AML-193 (cell line): ENCODE measurements at regions not wholly inside any gene's neighbourhood (a gene's known extent, or its start where the extent isn't known, plus 50 kb on each side); places are given as distances from the start of the nearest gene placed in this dataset.

ENCODE experiments used
- DNase-seq, 2 experiments: peaks; one replicate each; lab custom pipeline; 2025; lab: John Stamatoyannopoulos, UW

- no peak for DNase-seq
These were observed 618.9 kb upstream of the IGFBP3 start for GRCh38 chr7:46539892-46540483.

GRCh38 chr7:46537191-46537905, 616.3 kb upstream of the IGFBP3 start:
- DNase-seq: no peak

GRCh38 chr7:46534664-46535588, 613.9 kb upstream of the IGFBP3 start:
- no peak for DNase-seq

- DNase-seq: no peak
These were observed 612.9 kb upstream of the IGFBP3 start for GRCh38 chr7:46533946-46534345.

GRCh38 chr7:46532571-46532970, 611.5 kb upstream of the IGFBP3 start:
- DNase-seq: no peak

- no peak for DNase-seq
These were observed 609.1 kb upstream of the IGFBP3 start for GRCh38 chr7:46530081-46530750.

GRCh38 chr7:46527360-46527759, 606.3 kb upstream of the IGFBP3 start:
- DNase-seq: no peak

- no peak for DNase-seq
These were observed 604.8 kb upstream of the IGFBP3 start for GRCh38 chr7:46525876-46526275.

GRCh38 chr7:46524350-46524749, 603.3 kb upstream of the IGFBP3 start:
- no peak for DNase-seq

GRCh38 chr7:46522354-46522906, 601.4 kb upstream of the IGFBP3 start:
- DNase-seq: no peak

- DNase-seq: no peak
These were observed 597.6 kb upstream of the IGFBP3 start for GRCh38 chr7:46518713-46519112.

GRCh38 chr7:46515844-46516590, 594.9 kb upstream of the IGFBP3 start:
- DNase-seq: no peak

- DNase-seq: no peak
These were observed 592.4 kb upstream of the IGFBP3 start for GRCh38 chr7:46513447-46513848.

GRCh38 chr7:46512891-46513413, 591.9 kb upstream of the IGFBP3 start:
- DNase-seq: no peak

- DNase-seq: no peak
These were observed 590.6 kb upstream of the IGFBP3 start for GRCh38 chr7:46511442-46512215.

- no peak for DNase-seq
These were observed 587.5 kb upstream of the IGFBP3 start for GRCh38 chr7:46508583-46508982.

GRCh38 chr7:46507560-46507959, 586.5 kb upstream of the IGFBP3 start:
- DNase-seq: no peak

- DNase-seq: no peak
These were observed 573.4 kb upstream of the IGFBP3 start for GRCh38 chr7:46494441-46494840.

- DNase-seq: no peak
These were observed 573.0 kb upstream of the IGFBP3 start for GRCh38 chr7:46494028-46494427.

GRCh38 chr7:46493196-46493595, 572.1 kb upstream of the IGFBP3 start:
- no peak for DNase-seq
